Activated CD4-positive, alpha-beta T cell treated with anti-CD3 and anti-CD28 coated beads, Interleukin-2, amount 50 U/mL, for 16 hours (primary cell): ENCODE measurements at regions not wholly inside any gene's neighbourhood (a gene's known extent, or its start where the extent isn't known, plus 50 kb on each side); places are given as distances from the start of the nearest gene placed in this dataset.

Experiments
- DNase-seq: peaks from one replicate; pipeline ENCODE4 v3.0.0-alpha.2; 2020

- no peak for DNase-seq
These were observed 105.1 kb downstream of the TRAPPC11 start for GRCh38 chr4:183763990-183764754.

- no peak for DNase-seq
These were observed 106.3 kb downstream of the TRAPPC11 start for GRCh38 chr4:183765251-183765911.

GRCh38 chr4:183766140-183766539 is 107.0 kb downstream of the TRAPPC11 start:
- DNase-seq: no peak

- DNase-seq: no peak
These were observed 111.8 kb downstream of the TRAPPC11 start for GRCh38 chr4:183770906-183771305.

GRCh38 chr4:183772361-183772760 is 113.3 kb downstream of the TRAPPC11 start:
- no peak for DNase-seq

- DNase-seq: no peak
These were observed 114.7 kb downstream of the TRAPPC11 start for GRCh38 chr4:183773790-183774189.

- DNase-seq: no peak
These were observed 121.8 kb upstream of the STOX2 start for GRCh38 chr4:183783306-183783705.

GRCh38 chr4:183783991-183784553 is 121.0 kb upstream of the STOX2 start:
- DNase-seq: no peak

- DNase-seq: no peak
These were observed 116.7 kb upstream of the STOX2 start for GRCh38 chr4:183788308-183788905.

GRCh38 chr4:183789657-183790056 is 115.5 kb upstream of the STOX2 start:
- no peak for DNase-seq

GRCh38 chr4:183790661-183791060 is 114.4 kb upstream of the STOX2 start:
- no peak for DNase-seq

GRCh38 chr4:183797011-183797444 is 108.1 kb upstream of the STOX2 start:
- DNase-seq: no peak

- DNase-seq: no peak
These were observed 107.4 kb upstream of the STOX2 start for GRCh38 chr4:183797445-183798300.

GRCh38 chr4:183798301-183799253 is 106.5 kb upstream of the STOX2 start:
- no peak for DNase-seq

- no peak for DNase-seq
These were observed 103.5 kb upstream of the STOX2 start for GRCh38 chr4:183801457-183802165.

GRCh38 chr4:183806341-183806740 is 98.8 kb upstream of the STOX2 start:
- no peak for DNase-seq

GRCh38 chr4:183807420-183808096 is 97.5 kb upstream of the STOX2 start:
- no peak for DNase-seq

GRCh38 chr4:183808097-183808456 is 97.0 kb upstream of the STOX2 start:
- DNase-seq: no peak

- DNase-seq: no peak
These were observed 92.5 kb upstream of the STOX2 start for GRCh38 chr4:183812567-183812966.

GRCh38 chr4:183814461-183814860 is 90.6 kb upstream of the STOX2 start:
- DNase-seq: no peak
